Lung microvascular endothelial cell (primary cell): ENCODE measurements at regions not wholly inside any gene's neighbourhood (a gene's known extent, or its start where the extent isn't known, plus 50 kb on each side); places are given as distances from the start of the nearest gene placed in this dataset.
"Not testable (repeated sequence)": the region's sequence is repeated elsewhere in the genome, so short reads cannot be mapped to it uniquely, and the experiment has no call there.

Source experiments
- DNase-seq, 2 donors: peaks; one replicate each; pipeline versions ENCODE4 v3.0.0 to v3.0.0-alpha.2; 2010; ENCODE audit warnings: low read depth in 2 of 2

- DNase-seq = no peak
These were observed 314.9 kb upstream of the GRIA3 start for GRCh38 chrX:122869171-122869570.

GRCh38 chrX:122878269-122878668, 305.8 kb upstream of the GRIA3 start:
- DNase-seq = no peak

- no peak for DNase-seq
These were observed 303.1 kb upstream of the GRIA3 start for GRCh38 chrX:122880952-122881351.

GRCh38 chrX:122890729-122891128, 293.3 kb upstream of the GRIA3 start:
- no peak for DNase-seq

- no peak for DNase-seq
These were observed 277.4 kb upstream of the GRIA3 start for GRCh38 chrX:122906726-122907125.

- DNase-seq = no peak
These were observed 276.7 kb upstream of the GRIA3 start for GRCh38 chrX:122907375-122907774.

- DNase-seq = no peak
These were observed 273.4 kb upstream of the GRIA3 start for GRCh38 chrX:122910697-122911096.

- no peak for DNase-seq
These were observed 270.9 kb upstream of the GRIA3 start for GRCh38 chrX:122913134-122913533.

- DNase-seq = no peak
These were observed 270.3 kb upstream of the GRIA3 start for GRCh38 chrX:122913764-122914163.

- no peak for DNase-seq
These were observed 269.8 kb upstream of the GRIA3 start for GRCh38 chrX:122914256-122914655.

- DNase-seq = no peak
These were observed 249.9 kb upstream of the GRIA3 start for GRCh38 chrX:122934131-122934530.

GRCh38 chrX:122940199-122940598, 243.9 kb upstream of the GRIA3 start:
- no peak for DNase-seq

GRCh38 chrX:122941806-122942205, 242.3 kb upstream of the GRIA3 start:
- DNase-seq = no peak

- no peak for DNase-seq
These were observed 240.2 kb upstream of the GRIA3 start for GRCh38 chrX:122943918-122944317.

GRCh38 chrX:122945328-122945727, 238.8 kb upstream of the GRIA3 start:
- DNase-seq = no peak

- no peak for DNase-seq
These were observed 211.5 kb upstream of the GRIA3 start for GRCh38 chrX:122972604-122973003.

- DNase-seq = no peak
These were observed 201.6 kb upstream of the GRIA3 start for GRCh38 chrX:122982521-122982920.

- DNase-seq = not testable (repeated sequence)
These were observed 181.2 kb upstream of the GRIA3 start for GRCh38 chrX:123002844-123003243.

GRCh38 chrX:123013141-123013540, 170.9 kb upstream of the GRIA3 start:
- no peak for DNase-seq

- no peak for DNase-seq
These were observed 147.7 kb upstream of the GRIA3 start for GRCh38 chrX:123036401-123036800.

GRCh38 chrX:123049071-123049625, 134.9 kb upstream of the GRIA3 start:
- DNase-seq = no peak

GRCh38 chrX:123060986-123061385, 123.1 kb upstream of the GRIA3 start:
- DNase-seq = no peak

GRCh38 chrX:123064053-123064452, 120.0 kb upstream of the GRIA3 start:
- DNase-seq = no peak

- DNase-seq = no peak
These were observed 111.2 kb upstream of the GRIA3 start for GRCh38 chrX:123072686-123073385.
